ENCODE measurements at regions not wholly inside any gene's neighbourhood (a gene's known extent, or its start where the extent isn't known, plus 50 kb on each side); places are given as distances from the start of the nearest gene placed in this dataset.
A peak's percentile ranks its signal among the peaks of the same experiment; 100 is the strongest.
"Not testable (repeated sequence)": the region's sequence is repeated elsewhere in the genome, so short reads cannot be mapped to it uniquely, and the experiment has no call there.

GRCh38 chr10:118832241-118832651 lies 77.5 kb upstream of the CACUL1 start:
- DNase-seq, result peak; percentile 78
- intact Hi-C loops (cut with DNase I), result no loop called here
- peak; percentile 73 to 94 for ATAC-seq

GRCh38 chr10:118834370-118834769 lies 79.6 kb upstream of the CACUL1 start:
- intact Hi-C loops (cut with DNase I); ATAC-seq; DNase-seq: not testable (repeated sequence)

- DNase-seq, result peak; percentile 40
- intact Hi-C loops (cut with DNase I), result no loop called here
- peak in 1 of 2 donors; percentile 68 for ATAC-seq
Measured at GRCh38 chr10:118835682-118836326, 81.0 kb upstream of the CACUL1 start.

- DNase-seq, result no peak
- intact Hi-C loops (cut with DNase I), result no loop called here
- ATAC-seq, result no peak
Measured at GRCh38 chr10:118838364-118838763, 83.6 kb upstream of the CACUL1 start.

- intact Hi-C loops (cut with DNase I), result no loop called here
- ATAC-seq (no peak), DNase-seq (no peak)
Measured at GRCh38 chr10:118839348-118839747, 84.6 kb upstream of the CACUL1 start.

- intact Hi-C loops (cut with DNase I), result no loop called here
- DNase-seq, result no peak
- ATAC-seq, result no peak
Measured at GRCh38 chr10:118840071-118840775, 85.5 kb upstream of the CACUL1 start.

GRCh38 chr10:118840776-118841468 lies 86.2 kb upstream of the CACUL1 start:
- DNase-seq (no peak), ATAC-seq (no peak)
- intact Hi-C loops (cut with DNase I), result no loop called here

- ATAC-seq, result no peak
- no peak for DNase-seq
- intact Hi-C loops (cut with DNase I), result no loop called here
Measured at GRCh38 chr10:118841881-118842605, 87.3 kb upstream of the CACUL1 start.

- ATAC-seq (no peak), DNase-seq (no peak)
- intact Hi-C loops (cut with DNase I), result no loop called here
Measured at GRCh38 chr10:118842843-118843624, 88.3 kb upstream of the CACUL1 start.

- intact Hi-C loops (cut with DNase I), result no loop called here
- DNase-seq (no peak), ATAC-seq (peak in 1 of 2 donors; percentile 69)
Measured at GRCh38 chr10:118843647-118844265, 89.0 kb upstream of the CACUL1 start.

- DNase-seq (no peak), ATAC-seq (peak in 1 of 2 donors; percentile 36)
- intact Hi-C loops (cut with DNase I), result no loop called here
Measured at GRCh38 chr10:118844731-118845521, 90.2 kb upstream of the CACUL1 start.

GRCh38 chr10:118845776-118846175 lies 91.0 kb upstream of the CACUL1 start:
- ATAC-seq (no peak), DNase-seq (no peak)
- intact Hi-C loops (cut with DNase I), result no loop called here

- intact Hi-C loops (cut with DNase I), result no loop called here
Measured at GRCh38 chr10:118850418-118851061, 95.8 kb upstream of the CACUL1 start.

GRCh38 chr10:118851062-118852035 lies 96.6 kb upstream of the CACUL1 start:
- intact Hi-C loops (cut with DNase I), result no loop called here
- ATAC-seq (no peak), DNase-seq (no peak)

More at GRCh38 chr10:118850418-118851061, 95.8 kb upstream of the CACUL1 start:
- peak in 1 of 2 donors; percentile 38 for ATAC-seq
- peak; percentile 68 for DNase-seq

GRCh38 chr10:118853916-118854315 lies 99.1 kb upstream of the CACUL1 start:
- DNase-seq, result no peak
- no peak for ATAC-seq
- intact Hi-C loops (cut with DNase I), result no loop called here

- intact Hi-C loops (cut with DNase I), result no loop called here
- DNase-seq (no peak), ATAC-seq (no peak)
Measured at GRCh38 chr10:118856106-118856505, 101.3 kb upstream of the CACUL1 start.
